ENCODE measurements at regions not wholly inside any gene's neighbourhood (a gene's known extent, or its start where the extent isn't known, plus 50 kb on each side); places are given as distances from the start of the nearest gene placed in this dataset.

DNA sequence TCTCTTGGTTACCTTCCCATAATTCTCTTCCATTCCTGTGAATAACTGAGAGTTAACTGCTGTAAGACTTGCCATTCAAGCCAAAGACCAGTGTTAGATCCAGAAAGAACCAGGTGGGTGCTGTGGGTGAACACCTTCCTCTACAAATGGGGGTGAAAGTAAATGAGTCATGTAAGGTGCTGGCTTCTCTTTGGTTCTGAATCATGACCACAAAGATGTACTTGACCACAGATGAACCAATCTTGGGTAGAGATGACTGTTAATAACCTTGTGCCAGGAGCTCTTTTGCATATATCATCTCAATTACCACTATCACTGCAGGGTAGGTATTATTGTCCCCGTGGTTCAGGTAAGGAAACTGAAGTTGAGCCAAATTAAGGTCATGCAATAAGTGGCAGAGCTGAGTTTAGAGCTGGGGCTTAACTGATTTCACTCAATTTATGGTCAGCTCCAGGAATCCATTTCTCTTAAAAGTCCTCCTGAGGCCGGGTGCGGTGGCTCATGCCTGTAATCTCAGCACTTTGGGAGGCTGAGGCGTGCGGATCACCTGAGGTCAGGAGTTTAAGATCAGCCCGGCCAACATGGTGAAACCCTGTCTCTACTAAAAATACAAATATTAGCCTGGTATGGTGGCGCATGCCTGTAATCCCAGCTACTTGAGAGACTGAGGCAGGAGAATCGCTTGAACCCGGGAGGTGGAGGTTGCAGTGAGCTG lies 244.9 kb upstream of the CXCR4 start (continued):
- no peak; the same call in 1 of the 2 replicates for TF ChIP-seq TCF7 (IDR thresholded peaks at IDR 0.05; ENCODE audit: borderline replicate concordance)
- TF ChIP-seq SREBF2 (IDR thresholded peaks at IDR 0.05; ENCODE audit: low read length) = no peak
- no peak for TF ChIP-seq TARDBP (IDR thresholded peaks at IDR 0.05; ENCODE audit: borderline replicate concordance)
- peak; percentile 53; the same call in 1 of the 2 replicates for TF ChIP-seq PML (IDR thresholded peaks at IDR 0.05; ENCODE audit: low read length)
- TF ChIP-seq, protein P1, sequence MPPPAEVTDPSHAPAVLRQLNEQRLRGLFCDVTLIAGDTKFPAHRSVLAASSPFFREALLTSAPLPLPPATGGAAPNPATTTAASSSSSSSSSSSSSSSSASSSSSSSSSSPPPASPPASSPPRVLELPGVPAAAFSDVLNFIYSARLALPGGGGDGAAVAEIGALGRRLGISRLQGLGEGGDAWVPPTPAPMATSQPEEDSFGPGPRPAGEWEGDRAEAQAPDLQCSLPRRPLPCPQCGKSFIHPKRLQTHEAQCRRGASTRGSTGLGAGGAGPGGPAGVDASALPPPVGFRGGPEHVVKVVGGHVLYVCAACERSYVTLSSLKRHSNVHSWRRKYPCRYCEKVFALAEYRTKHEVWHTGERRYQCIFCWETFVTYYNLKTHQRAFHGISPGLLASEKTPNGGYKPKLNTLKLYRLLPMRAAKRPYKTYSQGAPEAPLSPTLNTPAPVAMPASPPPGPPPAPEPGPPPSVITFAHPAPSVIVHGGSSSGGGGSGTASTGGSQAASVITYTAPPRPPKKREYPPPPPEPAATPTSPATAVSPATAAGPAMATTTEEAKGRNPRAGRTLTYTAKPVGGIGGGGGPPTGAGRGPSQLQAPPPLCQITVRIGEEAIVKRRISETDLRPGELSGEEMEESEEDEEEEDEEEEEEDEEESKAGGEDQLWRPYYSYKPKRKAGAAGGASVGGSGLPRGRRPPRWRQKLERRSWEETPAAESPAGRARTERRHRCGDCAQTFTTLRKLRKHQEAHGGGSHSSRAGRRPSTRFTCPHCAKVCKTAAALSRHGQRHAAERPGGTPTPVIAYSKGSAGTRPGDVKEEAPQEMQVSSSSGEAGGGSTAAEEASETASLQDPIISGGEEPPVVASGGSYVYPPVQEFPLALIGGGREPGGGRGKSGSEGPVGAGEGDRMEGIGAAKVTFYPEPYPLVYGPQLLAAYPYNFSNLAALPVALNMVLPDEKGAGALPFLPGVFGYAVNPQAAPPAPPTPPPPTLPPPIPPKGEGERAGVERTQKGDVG (CRISPR knock-in tag; IDR thresholded peaks at IDR 0.05) = no peak
- peak; percentile 67 for TF ChIP-seq NBN (IDR thresholded peaks at IDR 0.05)
- peak; percentile 96 for TF ChIP-seq CBFB (IDR thresholded peaks at IDR 0.05; ENCODE audit: low read depth)
- peak; percentile 44; the same call in 1 of the 2 replicates for TF ChIP-seq CREB1 (IDR thresholded peaks at IDR 0.05; ENCODE audit: low read depth)
- TF ChIP-seq HCFC1 (IDR thresholded peaks at IDR 0.05; ENCODE audit: low read length) = no peak
- no peak for TF ChIP-seq POLR2A (IDR thresholded peaks at IDR 0.05; ENCODE audit: low read depth, low read length)
- TF ChIP-seq TAF1 (IDR thresholded peaks at IDR 0.05; ENCODE audit: borderline replicate concordance, low read depth, low read length) = no peak
- peak; percentile 88 for TF ChIP-seq EED (IDR thresholded peaks at IDR 0.05; ENCODE audit: low read depth)
- peak; percentile 74 for TF ChIP-seq NR2F1 (conservative IDR thresholded peaks at IDR 0.05)
- TF ChIP-seq IKZF2 (IDR thresholded peaks at IDR 0.05) = peak; percentile 64 to 89; a peak in 3 of 4 replicates
- TF ChIP-seq BHLHE40 (IDR thresholded peaks at IDR 0.05; ENCODE audit: borderline replicate concordance in 1 of 2, low read depth in 2 of 2, low read length in 1 of 2) = peak in 1 of 2 experiments; percentile 61; a peak in 1 of 4 replicates
- TF ChIP-seq ZZZ3 (IDR thresholded peaks at IDR 0.05; ENCODE audit: control insufficient read depth, insufficient read length, low read depth) = no peak
- TF ChIP-seq PAX5 (IDR thresholded peaks at IDR 0.05; ENCODE audit: borderline replicate concordance, low read depth, low read length) = peak; percentile 83; the same call in 1 of the 2 replicates
- no peak for TF ChIP-seq SMAD1 (IDR thresholded peaks at IDR 0.05; ENCODE audit: low read depth, partially characterized antibody)
- no peak for TF ChIP-seq NFYB (IDR thresholded peaks at IDR 0.05; ENCODE audit: insufficient read depth, low read depth, low read length)
- peak; percentile 71; the same call in 1 of the 2 replicates for TF ChIP-seq BACH1 (IDR thresholded peaks at IDR 0.05; ENCODE audit: borderline replicate concordance)
- no peak for TF ChIP-seq KAT2A (conservative IDR thresholded peaks at IDR 0.05; ENCODE audit: control insufficient read depth, low read depth, low read length)
- no peak for TF ChIP-seq YY1 (IDR thresholded peaks at IDR 0.05; ENCODE audit: low read depth, low read length)
- TF ChIP-seq NFXL1 (IDR thresholded peaks at IDR 0.05; ENCODE audit: borderline replicate concordance) = no peak
- no peak for TF ChIP-seq STAT1 (conservative IDR thresholded peaks at IDR 0.05)
- TF ChIP-seq ATF7 (IDR thresholded peaks at IDR 0.05; ENCODE audit: low read depth) = peak; percentile 81
- no peak for TF ChIP-seq SPI1 (IDR thresholded peaks at IDR 0.05; ENCODE audit: borderline replicate concordance, insufficient read depth, low read depth, low read length)
- no peak; the same call in 1 of the 2 replicates for TF ChIP-seq JUND (IDR thresholded peaks at IDR 0.05; ENCODE audit: low read depth, low read length)
- TF ChIP-seq, protein P2, sequence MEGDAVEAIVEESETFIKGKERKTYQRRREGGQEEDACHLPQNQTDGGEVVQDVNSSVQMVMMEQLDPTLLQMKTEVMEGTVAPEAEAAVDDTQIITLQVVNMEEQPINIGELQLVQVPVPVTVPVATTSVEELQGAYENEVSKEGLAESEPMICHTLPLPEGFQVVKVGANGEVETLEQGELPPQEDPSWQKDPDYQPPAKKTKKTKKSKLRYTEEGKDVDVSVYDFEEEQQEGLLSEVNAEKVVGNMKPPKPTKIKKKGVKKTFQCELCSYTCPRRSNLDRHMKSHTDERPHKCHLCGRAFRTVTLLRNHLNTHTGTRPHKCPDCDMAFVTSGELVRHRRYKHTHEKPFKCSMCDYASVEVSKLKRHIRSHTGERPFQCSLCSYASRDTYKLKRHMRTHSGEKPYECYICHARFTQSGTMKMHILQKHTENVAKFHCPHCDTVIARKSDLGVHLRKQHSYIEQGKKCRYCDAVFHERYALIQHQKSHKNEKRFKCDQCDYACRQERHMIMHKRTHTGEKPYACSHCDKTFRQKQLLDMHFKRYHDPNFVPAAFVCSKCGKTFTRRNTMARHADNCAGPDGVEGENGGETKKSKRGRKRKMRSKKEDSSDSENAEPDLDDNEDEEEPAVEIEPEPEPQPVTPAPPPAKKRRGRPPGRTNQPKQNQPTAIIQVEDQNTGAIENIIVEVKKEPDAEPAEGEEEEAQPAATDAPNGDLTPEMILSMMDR (IDR thresholded peaks at IDR 0.05 in 2 of 3, conservative IDR thresholded peaks at IDR 0.05 in 1 of 3; ENCODE audit: control insufficient read depth in 2 of 3, extremely low read depth in 1 of 3, insufficient read depth in 1 of 3, low read depth in 3 of 3, low read length in 3 of 3) = no peak
- peak; percentile 95; the same call in 1 of the 2 replicates for TF ChIP-seq ZBED1 (IDR thresholded peaks at IDR 0.05; ENCODE audit: borderline replicate concordance)

Measured in GM12878 (cell line).